Muscle layer of duodenum (tissue), 2 donors: ENCODE measurements at regions not wholly inside any gene's neighbourhood (a gene's known extent, or its start where the extent isn't known, plus 50 kb on each side); places are given as distances from the start of the nearest gene placed in this dataset.
"Not testable (repeated sequence)": the region's sequence is repeated elsewhere in the genome, so short reads cannot be mapped to it uniquely, and the experiment has no call there.

Source experiments
- H3K27ac ChIP-seq: one replicate; pipeline ENCODE4 v1.7.0; 2013; ENCODE audit warnings: mild to moderate bottlenecking, low read length
- H3K27me3 ChIP-seq: one replicate; pipeline ENCODE4 v1.7.0; 2013; ENCODE audit warnings: low read depth, mild to moderate bottlenecking, control low read depth, low read length
- H3K36me3 ChIP-seq, 2 donors: one replicate each; pipeline ENCODE4 v1.7.0; 2013; ENCODE audit warnings: low read length in 2 of 2, control low read depth in 1 of 2, mild to moderate bottlenecking in 1 of 2; ENCODE audit not compliant: insufficient read depth in 2 of 2, control insufficient read depth in 1 of 2
- H3K4me1 ChIP-seq, 2 donors: one replicate each; pipeline ENCODE4 v1.7.0; 2013; ENCODE audit warnings: low read length in 2 of 2, mild to moderate bottlenecking in 2 of 2, control low read depth in 1 of 2, moderate library complexity in 1 of 2; ENCODE audit not compliant: insufficient read depth in 2 of 2, control insufficient read depth in 1 of 2
- H3K4me3 ChIP-seq, 2 donors: one replicate each; pipeline ENCODE4 v1.7.0; 2013; ENCODE audit warnings: low read length in 2 of 2, low read depth in 1 of 2, mild to moderate bottlenecking in 1 of 2
- H3K9me3 ChIP-seq, 2 donors: one replicate each; pipeline ENCODE4 v1.7.0; 2013; ENCODE audit warnings: low read length in 2 of 2, control low read depth in 1 of 2, mild to moderate bottlenecking in 1 of 2; ENCODE audit not compliant: control insufficient read depth in 1 of 2
- donor health status: healthy.

DNA sequence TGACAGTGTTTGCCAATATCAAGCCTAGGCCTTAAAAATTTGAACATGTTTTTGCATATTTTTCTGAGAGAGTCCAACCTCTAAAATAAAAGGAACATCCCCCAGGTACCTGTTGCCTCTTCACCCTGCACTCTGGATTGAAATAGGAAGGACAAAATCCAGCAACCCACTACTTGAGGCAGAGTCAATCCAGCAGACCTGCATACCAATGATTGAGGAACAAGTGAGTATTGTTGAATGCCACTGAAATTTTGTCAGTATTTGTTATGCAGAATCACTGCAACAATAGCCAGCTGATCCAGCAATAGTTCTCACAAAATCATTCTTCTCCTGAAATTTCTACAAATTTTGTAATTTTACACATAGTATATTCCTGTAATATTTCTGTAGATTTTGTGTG is 460.6 kb upstream of the FOXG1 start:
- Histone ChIP-seq H3K4me1 (no peaks in the 10 kb centered on the region), H3K27ac (no peak overlapping the region), H3K9me3 (no peaks in the 10 kb centered on the region), H3K4me3 (no peak overlapping the region), H3K27me3 (no peaks in the 10 kb centered on the region), H3K36me3 (no peaks in the 10 kb centered on the region)

DNA sequence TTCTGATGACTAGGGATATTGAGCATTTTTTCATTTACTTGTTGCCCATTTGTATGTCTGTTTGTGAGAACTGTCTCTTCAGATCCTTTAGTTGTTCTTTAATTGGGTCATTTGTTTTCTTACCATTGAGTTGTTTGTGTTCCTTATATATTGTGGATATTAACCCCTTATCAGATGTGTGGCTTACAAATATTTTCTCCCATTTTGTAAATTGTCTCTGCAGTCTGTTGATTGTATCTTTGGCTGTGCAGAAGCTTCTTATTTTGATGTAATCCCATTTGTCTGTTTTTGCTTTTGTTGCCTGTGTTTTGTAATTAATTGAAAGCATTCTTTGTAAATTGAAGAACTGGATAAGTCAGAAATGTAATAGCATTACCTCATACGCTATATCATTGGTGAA is 459.1 kb upstream of the FOXG1 start:
- H3K27ac ChIP-seq: no peak overlapping the region
- no peaks in the 10 kb centered on the region for H3K9me3 ChIP-seq
- H3K4me3 ChIP-seq: no peak overlapping the region
- no peaks in the 10 kb centered on the region for H3K27me3 ChIP-seq
- H3K4me1 ChIP-seq: no peaks in the 10 kb centered on the region
- no peaks in the 10 kb centered on the region for H3K36me3 ChIP-seq

DNA sequence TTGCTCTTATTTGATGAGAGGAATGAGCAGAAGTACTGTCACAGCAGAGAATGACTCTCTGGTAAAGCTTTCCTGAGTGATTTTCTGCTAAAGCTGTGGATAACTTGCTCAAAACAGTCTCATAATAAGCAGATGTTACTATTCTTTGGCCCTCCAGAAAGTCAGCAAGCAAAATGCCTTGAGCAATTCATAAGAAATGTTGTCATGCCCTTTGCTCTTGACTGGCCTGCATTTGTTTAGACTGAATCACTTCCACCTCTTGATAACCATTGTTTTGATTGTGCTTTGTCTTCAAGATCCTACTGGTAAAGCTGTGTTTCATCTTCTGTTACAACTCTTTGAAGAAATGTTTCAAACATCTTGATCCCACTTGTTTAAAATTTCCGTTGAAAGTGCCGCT is 457.9 kb upstream of the FOXG1 start:
- Histone ChIP-seq H3K4me1 (no peaks in the 10 kb centered on the region), H3K9me3 (no peaks in the 10 kb centered on the region), H3K36me3 (no peaks in the 10 kb centered on the region), H3K27ac (no peak overlapping the region), H3K4me3 (no peak overlapping the region), H3K27me3 (no peaks in the 10 kb centered on the region)

DNA sequence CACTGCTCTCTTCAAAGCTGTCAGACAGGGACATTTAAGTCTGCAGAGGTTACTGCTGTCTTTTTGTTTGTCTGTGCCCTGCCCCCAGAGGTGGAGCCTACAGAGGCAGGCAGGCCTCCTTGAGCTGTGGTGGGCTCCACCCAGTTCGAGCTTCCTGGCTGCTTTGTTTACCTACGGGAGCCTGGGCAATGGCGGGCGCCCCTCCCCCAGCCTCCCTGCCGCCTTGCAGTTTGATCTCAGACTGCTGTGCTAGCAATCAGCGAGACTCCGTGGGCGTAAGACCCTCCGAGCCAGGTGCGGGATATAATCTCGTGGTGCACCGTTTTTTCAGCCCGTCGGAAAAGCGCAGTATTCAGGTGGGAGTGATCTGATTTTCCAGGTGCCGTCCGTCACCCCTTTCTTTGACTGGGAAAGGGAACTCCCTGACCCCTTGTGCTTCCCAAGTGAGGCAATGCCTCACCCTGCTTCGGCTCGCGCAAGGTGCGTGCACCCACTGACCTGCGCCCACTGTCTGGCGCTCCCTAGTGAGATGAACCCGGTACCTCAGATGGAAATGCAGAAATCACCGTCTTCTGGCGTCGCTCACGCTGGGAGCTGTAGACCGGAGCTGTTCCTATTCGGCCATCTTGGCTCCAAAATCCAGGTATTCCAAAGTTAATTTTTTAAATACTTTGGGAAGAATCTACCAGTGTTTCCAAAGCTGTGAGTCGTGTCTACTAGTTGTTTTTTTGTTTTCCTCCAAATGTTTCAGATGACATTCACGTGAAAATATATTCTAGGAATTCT is 448.5 kb upstream of the FOXG1 start:
- H3K36me3 ChIP-seq, H3K4me3 ChIP-seq, H3K4me1 ChIP-seq, H3K27ac ChIP-seq, H3K27me3 ChIP-seq, H3K9me3 ChIP-seq: not testable (repeated sequence)

DNA sequence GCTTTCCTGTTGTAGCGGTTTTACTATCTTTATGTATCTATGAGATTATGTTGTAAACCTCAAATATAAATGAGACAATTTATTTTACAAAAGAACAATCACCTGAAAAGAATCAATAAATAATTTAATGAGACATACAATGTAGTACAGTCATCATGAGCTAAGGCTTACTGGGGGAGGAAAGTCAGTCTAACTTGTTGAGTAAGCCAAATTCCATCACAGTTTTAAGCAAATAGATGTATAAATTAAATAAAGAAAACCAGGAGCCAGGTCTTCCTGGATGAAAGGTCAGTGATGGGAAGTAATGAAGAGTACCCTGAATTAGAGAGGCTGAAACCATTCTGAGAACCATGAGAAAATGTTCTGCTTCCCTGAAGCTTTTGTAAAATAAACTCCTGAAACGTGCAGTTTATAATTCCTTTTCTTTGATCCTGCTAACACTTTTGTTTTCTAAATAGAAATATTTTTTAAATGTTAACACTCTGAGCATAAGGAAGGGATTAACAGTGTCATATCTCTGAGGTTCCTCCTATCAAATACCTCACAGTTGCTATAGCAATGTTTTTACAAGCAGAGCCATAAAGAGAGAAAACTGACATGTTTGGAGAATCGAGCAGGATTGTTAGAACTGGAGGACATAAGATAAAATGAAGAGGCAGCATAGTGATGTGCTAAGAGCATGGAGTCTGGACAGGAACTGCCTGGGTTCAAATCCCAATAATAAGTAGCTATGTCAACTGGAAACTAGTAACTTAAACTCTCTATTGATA is 444.9 kb upstream of the FOXG1 start:
- H3K27ac ChIP-seq: no peak overlapping the region
- H3K9me3 ChIP-seq: no peaks in the 10 kb centered on the region
- H3K36me3 ChIP-seq: no peaks in the 10 kb centered on the region
- H3K4me3 ChIP-seq: no peak overlapping the region
- H3K4me1 ChIP-seq: no peaks in the 10 kb centered on the region
- no peaks in the 10 kb centered on the region for H3K27me3 ChIP-seq

DNA sequence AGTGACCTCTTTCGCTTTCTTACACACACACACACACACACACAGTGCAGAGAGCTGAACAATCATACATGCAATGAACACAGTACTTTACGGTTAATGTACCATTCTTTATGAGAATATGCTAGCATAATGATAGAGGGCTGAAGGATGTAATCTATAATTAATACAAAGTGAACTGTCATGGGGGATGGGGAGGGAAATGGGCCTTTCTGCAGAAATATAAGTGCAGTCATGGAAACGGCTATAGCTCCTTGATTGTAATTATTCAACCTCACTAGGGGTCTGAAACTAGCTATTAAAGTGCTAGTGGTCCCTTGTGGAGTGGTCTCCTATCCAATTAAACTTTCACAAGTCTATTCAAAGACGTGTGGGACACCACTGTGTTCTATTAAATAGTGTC is 443.2 kb upstream of the FOXG1 start:
- H3K27ac ChIP-seq: no peak overlapping the region

DNA sequence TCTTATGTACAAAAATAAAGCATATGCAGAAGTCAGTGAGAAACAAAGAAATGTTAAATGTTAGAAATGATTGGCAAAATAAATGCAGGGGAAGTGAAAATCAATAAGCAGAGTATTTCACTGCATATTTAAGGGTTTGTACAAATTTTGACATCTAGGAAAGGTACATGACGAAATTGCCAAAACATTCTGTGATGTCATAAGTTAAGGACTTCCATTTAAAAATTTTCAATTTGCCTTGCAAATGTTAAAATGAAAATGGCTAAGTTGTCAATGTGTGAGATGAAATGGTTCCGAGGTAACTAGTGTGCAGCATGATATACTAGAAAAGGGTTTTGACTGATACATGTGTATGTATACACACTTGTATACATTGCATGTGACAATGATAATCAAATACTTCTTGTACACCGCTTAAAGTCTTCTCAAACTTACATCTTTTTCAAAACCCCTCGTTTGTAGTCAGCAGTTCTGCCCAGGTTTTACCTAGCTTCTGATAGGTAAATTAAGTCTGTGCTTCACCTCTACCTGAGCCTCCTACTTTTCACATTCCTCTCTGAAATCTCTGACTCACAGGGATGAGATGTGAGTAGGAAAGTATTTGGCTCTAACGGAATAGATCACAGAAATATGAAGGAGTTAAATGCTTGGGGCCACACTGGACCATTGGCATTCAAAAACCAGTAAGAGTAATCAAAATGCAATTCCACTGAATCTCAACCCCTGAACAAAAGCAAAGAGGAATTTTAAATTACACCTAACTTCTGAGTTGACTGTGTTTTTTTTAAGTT is 442.4 kb upstream of the FOXG1 start:
- no peaks in the 10 kb centered on the region for H3K27me3 ChIP-seq
- no peaks in the 10 kb centered on the region for H3K9me3 ChIP-seq
- no peak overlapping the region for H3K27ac ChIP-seq
- no peak overlapping the region for H3K4me3 ChIP-seq
- no peaks in the 10 kb centered on the region for H3K4me1 ChIP-seq
- no peaks in the 10 kb centered on the region for H3K36me3 ChIP-seq

More for the DNA sequence above, 443.2 kb upstream of the FOXG1 start:
- H3K27me3 ChIP-seq: no peaks in the 10 kb centered on the region
- no peaks in the 10 kb centered on the region for H3K9me3 ChIP-seq
- H3K4me3 ChIP-seq: no peak overlapping the region
- H3K36me3 ChIP-seq: no peaks in the 10 kb centered on the region
- no peaks in the 10 kb centered on the region for H3K4me1 ChIP-seq

DNA sequence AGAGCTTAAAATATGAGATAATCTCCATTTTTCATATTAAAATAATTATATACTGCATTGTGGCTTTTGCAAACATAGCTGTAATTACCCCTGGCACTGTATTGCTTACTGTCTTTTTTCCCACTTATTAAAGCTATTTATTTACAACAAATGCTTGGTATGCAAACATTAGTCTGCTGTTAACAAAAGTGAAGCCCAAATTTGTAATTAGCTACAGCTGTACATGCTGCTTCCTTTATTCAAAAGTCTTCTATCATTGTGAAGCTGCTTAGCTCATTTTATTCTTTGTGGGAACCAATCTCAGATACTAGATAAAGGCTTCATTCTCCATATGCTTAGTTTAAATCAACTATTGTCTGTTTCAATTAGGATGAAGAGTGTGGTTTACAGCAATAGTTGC is 425.8 kb upstream of the FOXG1 start:
- H3K4me3 ChIP-seq: no peak overlapping the region
- H3K9me3 ChIP-seq: no peaks in the 10 kb centered on the region
- no peaks in the 10 kb centered on the region for H3K27me3 ChIP-seq
- no peaks in the 10 kb centered on the region for H3K4me1 ChIP-seq
- H3K36me3 ChIP-seq: no peaks in the 10 kb centered on the region
- H3K27ac ChIP-seq: no peak overlapping the region

DNA sequence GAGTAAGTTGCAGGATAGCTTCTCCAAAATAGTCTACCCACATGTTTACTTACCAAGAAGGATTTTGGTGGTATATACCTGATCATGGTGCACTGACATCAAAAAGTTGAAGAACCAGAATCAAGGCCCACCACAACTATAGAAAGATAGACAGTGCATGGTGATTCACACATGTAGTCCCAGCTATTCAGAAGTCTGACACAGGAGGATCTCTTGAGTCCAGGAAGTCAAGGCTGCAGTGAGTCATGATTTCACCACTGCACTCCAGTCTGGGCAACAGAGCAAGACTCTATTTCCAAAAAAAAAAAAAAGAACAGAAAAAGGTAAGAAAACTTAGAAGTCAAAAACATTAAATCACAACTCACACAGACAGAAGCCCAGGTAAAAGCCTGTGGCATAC is 422.2 kb upstream of the FOXG1 start:
- Histone ChIP-seq H3K27me3 (no peaks in the 10 kb centered on the region), H3K36me3 (no peaks in the 10 kb centered on the region), H3K4me1 (no peaks in the 10 kb centered on the region), H3K4me3 (no peak overlapping the region), H3K9me3 (no peaks in the 10 kb centered on the region), H3K27ac (no peak overlapping the region)

DNA sequence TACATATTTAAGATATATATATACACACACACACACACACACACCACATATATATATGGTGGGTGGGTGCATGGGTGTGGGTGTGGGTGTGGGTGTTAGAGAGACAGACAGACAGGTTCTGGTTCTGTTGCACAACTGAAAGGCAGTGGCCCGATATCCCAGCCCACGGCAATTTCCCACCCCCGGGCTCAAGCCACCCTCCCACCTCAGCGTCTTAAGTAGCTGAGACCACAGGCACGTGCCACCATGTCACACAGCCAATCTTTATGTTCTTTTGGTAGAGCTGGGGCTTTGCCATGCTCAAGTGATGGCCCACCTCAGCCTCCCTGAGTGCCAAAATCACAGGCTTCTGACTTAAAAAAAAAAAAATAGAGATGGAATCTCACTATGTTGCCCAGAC is 417.8 kb upstream of the FOXG1 start:
- H3K4me1 ChIP-seq: no peaks in the 10 kb centered on the region
- no peaks in the 10 kb centered on the region for H3K9me3 ChIP-seq
- no peaks in the 10 kb centered on the region for H3K27me3 ChIP-seq
- no peaks in the 10 kb centered on the region for H3K36me3 ChIP-seq
- H3K27ac ChIP-seq: no peak overlapping the region
- no peak overlapping the region for H3K4me3 ChIP-seq

DNA sequence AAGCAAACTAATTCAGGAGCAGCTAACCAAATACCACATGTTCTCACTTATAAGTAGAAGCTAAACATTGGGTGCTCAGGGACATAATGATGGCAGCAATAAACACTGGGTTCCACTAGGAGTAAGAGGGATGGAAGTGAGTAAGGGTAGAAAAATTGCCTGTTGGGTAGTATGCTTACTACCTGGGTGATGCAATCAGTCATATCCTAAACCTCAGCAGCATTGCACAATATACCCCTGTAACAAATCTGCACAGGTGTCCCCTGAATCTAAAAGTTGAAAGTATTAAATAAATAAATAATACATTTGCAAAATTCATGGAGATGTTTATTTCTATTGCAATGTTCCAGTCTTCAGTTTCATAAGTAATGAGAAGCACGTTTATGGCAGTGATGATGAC is 409.8 kb upstream of the FOXG1 start:
- H3K27me3 ChIP-seq: no peaks in the 10 kb centered on the region
- H3K4me1 ChIP-seq: no peaks in the 10 kb centered on the region
- no peak overlapping the region for H3K27ac ChIP-seq

More for the DNA sequence above, 409.8 kb upstream of the FOXG1 start:
- Histone ChIP-seq H3K9me3 (peaks cover 5 to 11% of the 10 kb centered on the region in 2 donors), H3K4me3 (no peak overlapping the region), H3K36me3 (no peaks in the 10 kb centered on the region)
